Parathyroid adenoma (tissue), 2 donors: ENCODE measurements at regions not wholly inside any gene's neighbourhood (a gene's known extent, or its start where the extent isn't known, plus 50 kb on each side); places are given as distances from the start of the nearest gene placed in this dataset.

Source experiments
- H2AFZ ChIP-seq: fragments of 300-600 bp; sonication (generic); one replicate; pipeline ENCODE4 v1.7.0; 2017; ENCODE audit warnings: antibody characterized with exemption, mild to moderate bottlenecking
- H3K27ac ChIP-seq: fragments of 300-600 bp; sonication (generic); one replicate; pipeline ENCODE4 v1.7.0; 2017
- H3K27me3 ChIP-seq: fragments of 300-600 bp; sonication (generic); one replicate; pipeline ENCODE4 v1.7.0; 2017; ENCODE audit warnings: low read length; ENCODE audit not compliant: control insufficient read depth, insufficient read depth
- H3K36me3 ChIP-seq: fragments of 300-600 bp; sonication (generic); one replicate; pipeline ENCODE4 v1.7.0; 2017; ENCODE audit warnings: low read length; ENCODE audit not compliant: control insufficient read depth, insufficient read depth
- H3K4me1 ChIP-seq: fragments of 300-600 bp; sonication (generic); one replicate; pipeline ENCODE4 v1.7.0; 2017; ENCODE audit warnings: control low read depth
- H3K4me2 ChIP-seq: fragments of 300-600 bp; sonication (generic); one replicate; pipeline ENCODE4 v1.7.0; 2017; ENCODE audit warnings: low read length
- H3K4me3 ChIP-seq: fragments of 300-600 bp; sonication (generic); one replicate; pipeline ENCODE4 v1.7.0; 2017; ENCODE audit warnings: low read depth, low read length
- H3K79me2 ChIP-seq: fragments of 300-600 bp; sonication (generic); one replicate; pipeline ENCODE4 v1.7.0; 2017; ENCODE audit warnings: control low read depth
- H3K9ac ChIP-seq: fragments of 300-600 bp; sonication (generic); one replicate; pipeline ENCODE4 v1.7.0; 2017; ENCODE audit warnings: mild to moderate bottlenecking
- H3K9me3 ChIP-seq: fragments of 300-600 bp; sonication (generic); one replicate; pipeline ENCODE4 v1.7.0; 2017; ENCODE audit warnings: low read length; ENCODE audit not compliant: control insufficient read depth
- TF ChIP-seq, protein P1 (sequence below): fragments of 300-600 bp; sonication (generic); IDR thresholded peaks from one replicate; pipeline ENCODE4 v1.7.0; 2017; ENCODE audit warnings: antibody characterized with exemption, mild to moderate bottlenecking
- donor health status: primary hyperparathyroidism.

DNA sequence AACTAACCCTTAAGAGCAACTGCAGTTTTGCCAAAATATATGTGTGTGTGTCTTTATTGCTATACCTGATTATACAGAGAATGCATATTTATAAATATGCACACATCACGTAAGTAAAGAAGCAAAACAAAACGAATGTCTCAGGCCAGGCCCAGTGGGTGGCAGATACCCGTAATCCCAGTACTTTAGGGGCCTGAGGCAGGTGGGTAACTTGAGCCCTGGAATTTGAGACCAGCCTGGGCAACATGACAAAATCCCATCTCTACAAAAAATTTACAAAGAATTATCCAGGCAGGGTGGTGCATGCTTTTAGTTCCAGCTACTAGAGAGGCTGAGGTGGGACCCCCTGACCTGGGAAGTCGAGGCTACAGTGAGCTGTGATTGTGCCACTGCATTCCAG, 745.3 kb downstream of the SATB2 start:
- TF ChIP-seq, protein P1, sequence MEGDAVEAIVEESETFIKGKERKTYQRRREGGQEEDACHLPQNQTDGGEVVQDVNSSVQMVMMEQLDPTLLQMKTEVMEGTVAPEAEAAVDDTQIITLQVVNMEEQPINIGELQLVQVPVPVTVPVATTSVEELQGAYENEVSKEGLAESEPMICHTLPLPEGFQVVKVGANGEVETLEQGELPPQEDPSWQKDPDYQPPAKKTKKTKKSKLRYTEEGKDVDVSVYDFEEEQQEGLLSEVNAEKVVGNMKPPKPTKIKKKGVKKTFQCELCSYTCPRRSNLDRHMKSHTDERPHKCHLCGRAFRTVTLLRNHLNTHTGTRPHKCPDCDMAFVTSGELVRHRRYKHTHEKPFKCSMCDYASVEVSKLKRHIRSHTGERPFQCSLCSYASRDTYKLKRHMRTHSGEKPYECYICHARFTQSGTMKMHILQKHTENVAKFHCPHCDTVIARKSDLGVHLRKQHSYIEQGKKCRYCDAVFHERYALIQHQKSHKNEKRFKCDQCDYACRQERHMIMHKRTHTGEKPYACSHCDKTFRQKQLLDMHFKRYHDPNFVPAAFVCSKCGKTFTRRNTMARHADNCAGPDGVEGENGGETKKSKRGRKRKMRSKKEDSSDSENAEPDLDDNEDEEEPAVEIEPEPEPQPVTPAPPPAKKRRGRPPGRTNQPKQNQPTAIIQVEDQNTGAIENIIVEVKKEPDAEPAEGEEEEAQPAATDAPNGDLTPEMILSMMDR, result no peak
- Histone ChIP-seq H3K4me2 (no peak overlapping the region), H3K9me3 (no peaks in the 10 kb centered on the region), H3K9ac (no peak overlapping the region), H3K36me3 (no peaks in the 10 kb centered on the region), H3K4me3 (no peak overlapping the region), H2AFZ (no peak overlapping the region), H3K79me2 (no peaks in the 10 kb centered on the region), H3K27ac (no peak overlapping the region), H3K4me1 (no peaks in the 10 kb centered on the region), H3K27me3 (no peaks in the 10 kb centered on the region)

DNA sequence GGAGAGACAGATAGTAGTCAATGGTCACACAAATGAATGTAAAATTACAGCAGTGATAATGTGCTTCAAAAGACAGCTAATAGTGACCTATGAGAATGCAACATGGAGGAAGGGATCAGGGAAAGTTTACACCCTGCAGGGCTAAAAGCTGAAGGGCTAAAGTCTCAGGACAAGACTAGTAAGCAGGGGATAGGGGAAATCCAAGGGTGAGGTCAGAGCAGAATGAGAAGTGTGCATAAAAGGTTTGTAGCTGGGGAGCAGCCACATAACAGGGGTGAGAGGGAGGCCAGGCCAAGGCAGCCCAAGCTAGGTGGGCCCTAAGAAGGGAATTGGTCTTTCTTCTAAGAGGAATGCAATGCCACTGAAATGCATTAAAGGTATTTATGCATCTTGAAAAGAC, 746.3 kb downstream of the SATB2 start:
- Histone ChIP-seq H3K27ac (no peak overlapping the region), H3K9me3 (no peaks in the 10 kb centered on the region), H3K79me2 (no peaks in the 10 kb centered on the region), H3K9ac (no peak overlapping the region), H3K36me3 (no peaks in the 10 kb centered on the region), H2AFZ (no peak overlapping the region), H3K4me1 (no peaks in the 10 kb centered on the region), H3K4me3 (no peak overlapping the region), H3K4me2 (no peak overlapping the region), H3K27me3 (no peaks in the 10 kb centered on the region)
- TF ChIP-seq, protein P1, result no peak

DNA sequence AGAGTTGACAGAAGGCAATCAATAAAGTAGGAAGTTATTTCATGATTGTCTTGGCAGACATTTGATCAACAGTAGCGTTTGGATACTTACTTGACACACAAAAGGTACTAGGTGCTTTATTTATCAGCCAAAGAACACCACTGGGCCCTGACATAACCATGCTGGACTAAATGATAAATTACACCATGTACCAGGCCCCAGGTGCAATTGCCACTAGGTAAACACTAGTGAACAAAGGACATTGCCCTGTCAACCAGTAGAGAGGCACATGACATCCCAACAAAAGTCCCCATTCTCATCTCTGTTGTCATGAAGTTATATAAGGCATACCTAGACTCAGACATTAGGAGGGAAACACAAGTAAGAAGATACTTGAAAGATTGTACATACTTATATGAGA, 747.2 kb downstream of the SATB2 start:
- no peak overlapping the region for H3K4me2 ChIP-seq
- H2AFZ ChIP-seq, result no peak overlapping the region
- TF ChIP-seq, protein P1, result no peak
- no peak overlapping the region for H3K27ac ChIP-seq
- H3K9ac ChIP-seq, result no peak overlapping the region
- H3K27me3 ChIP-seq, result no peaks in the 10 kb centered on the region
- no peaks in the 10 kb centered on the region for H3K79me2 ChIP-seq
- no peaks in the 10 kb centered on the region for H3K9me3 ChIP-seq
- H3K36me3 ChIP-seq, result no peaks in the 10 kb centered on the region
- H3K4me1 ChIP-seq, result no peaks in the 10 kb centered on the region
- H3K4me3 ChIP-seq, result no peak overlapping the region

DNA sequence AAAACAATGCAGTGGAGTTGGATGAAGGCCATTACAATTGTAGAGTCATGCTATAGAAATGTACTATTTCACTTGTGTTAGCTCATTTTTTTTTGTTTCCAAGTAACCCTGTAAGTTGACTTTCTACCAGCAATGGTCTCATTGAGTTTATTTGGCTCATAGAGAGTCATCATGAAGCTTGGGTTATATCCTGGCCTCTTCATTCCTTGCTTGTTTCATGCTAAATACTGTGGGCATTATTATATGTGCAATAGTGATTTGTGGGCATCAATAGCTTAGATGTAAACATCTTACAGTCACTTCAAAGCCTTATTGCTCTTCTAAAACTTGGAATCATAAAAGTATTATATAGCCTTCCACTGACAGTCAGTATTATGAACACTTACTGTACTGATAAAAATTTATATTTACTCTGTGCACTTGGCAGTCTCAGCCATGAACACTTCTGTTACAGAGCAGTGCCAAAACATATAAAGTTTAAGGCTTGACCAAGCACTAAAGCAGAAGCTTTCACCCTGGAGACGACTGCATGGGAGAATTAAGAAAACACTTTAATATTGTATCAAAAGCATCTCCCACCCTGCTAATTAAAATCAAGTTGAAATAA, 751.2 kb downstream of the SATB2 start:
- H3K27me3 ChIP-seq, result no peaks in the 10 kb centered on the region
- H3K4me2 ChIP-seq, result no peak overlapping the region
- no peaks in the 10 kb centered on the region for H3K79me2 ChIP-seq
- TF ChIP-seq, protein P1, result no peak
- H3K4me3 ChIP-seq, result no peak overlapping the region
- H2AFZ ChIP-seq, result no peak overlapping the region
- no peak overlapping the region for H3K27ac ChIP-seq
- H3K9ac ChIP-seq, result no peak overlapping the region
- no peaks in the 10 kb centered on the region for H3K9me3 ChIP-seq
- H3K4me1 ChIP-seq, result no peaks in the 10 kb centered on the region
- H3K36me3 ChIP-seq, result no peaks in the 10 kb centered on the region

DNA sequence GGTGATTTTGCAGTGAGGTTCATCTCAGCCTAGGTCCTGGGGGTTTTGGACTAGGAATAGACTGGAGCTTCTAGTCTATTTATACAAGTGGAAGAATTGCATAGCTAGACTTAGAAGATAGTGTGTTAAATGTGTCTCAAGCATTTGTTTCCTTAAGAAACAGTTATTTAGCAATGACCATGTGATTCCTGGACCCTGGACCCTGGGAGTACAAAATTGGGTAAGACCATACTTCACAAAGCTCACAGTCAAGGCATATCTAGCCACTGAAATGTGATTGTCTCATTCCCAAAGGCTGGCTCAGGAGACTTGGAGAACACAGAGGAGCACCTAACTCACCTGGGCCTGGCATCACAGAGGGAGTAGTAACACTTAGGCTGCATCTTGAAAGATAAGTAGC, 754.5 kb downstream of the SATB2 start:
- Histone ChIP-seq H3K27me3 (no peaks in the 10 kb centered on the region), H3K4me2 (no peak overlapping the region), H3K9me3 (peaks cover 3% of the 10 kb centered on the region), H3K36me3 (no peaks in the 10 kb centered on the region), H3K27ac (no peak overlapping the region), H3K4me3 (no peak overlapping the region), H3K9ac (no peak overlapping the region), H3K4me1 (no peaks in the 10 kb centered on the region), H2AFZ (no peak overlapping the region), H3K79me2 (no peaks in the 10 kb centered on the region)
- TF ChIP-seq, protein P1, result no peak
